T-helper 1 cell treated with Interleukin-12 subunit alpha and Interleukin-12 subunit beta and Interleukin-4 antibody, amounts not matched to agents 30 μg/mL and 1 μg/mL, for 36 hours (primary cell): ENCODE measurements at regions not wholly inside any gene's neighbourhood (a gene's known extent, or its start where the extent isn't known, plus 50 kb on each side); places are given as distances from the start of the nearest gene placed in this dataset.
"Not testable (repeated sequence)": the region's sequence is repeated elsewhere in the genome, so short reads cannot be mapped to it uniquely, and the experiment has no call there.

Experiments used
- H3K27ac Mint-ChIP-seq: one replicate; pipeline ENCODE4 v1.8.0; 2021; ENCODE audit warnings: mild to moderate bottlenecking, mixed read lengths
- H3K27me3 Mint-ChIP-seq: one replicate; pipeline ENCODE4 v1.8.0; 2021; ENCODE audit warnings: low read depth, mixed read lengths
- H3K36me3 Mint-ChIP-seq: one replicate; pipeline ENCODE4 v1.8.0; 2021; ENCODE audit warnings: low read depth, mixed read lengths
- H3K4me1 Mint-ChIP-seq: one replicate; pipeline ENCODE4 v1.8.0; 2021; ENCODE audit warnings: low read depth, mixed read lengths
- H3K4me3 Mint-ChIP-seq: one replicate; pipeline ENCODE4 v1.8.0; 2021; ENCODE audit warnings: mild to moderate bottlenecking, moderate library complexity, mixed read lengths
- H3K9me3 Mint-ChIP-seq: one replicate; pipeline ENCODE4 v1.8.0; 2021; ENCODE audit warnings: mixed read lengths

DNA sequence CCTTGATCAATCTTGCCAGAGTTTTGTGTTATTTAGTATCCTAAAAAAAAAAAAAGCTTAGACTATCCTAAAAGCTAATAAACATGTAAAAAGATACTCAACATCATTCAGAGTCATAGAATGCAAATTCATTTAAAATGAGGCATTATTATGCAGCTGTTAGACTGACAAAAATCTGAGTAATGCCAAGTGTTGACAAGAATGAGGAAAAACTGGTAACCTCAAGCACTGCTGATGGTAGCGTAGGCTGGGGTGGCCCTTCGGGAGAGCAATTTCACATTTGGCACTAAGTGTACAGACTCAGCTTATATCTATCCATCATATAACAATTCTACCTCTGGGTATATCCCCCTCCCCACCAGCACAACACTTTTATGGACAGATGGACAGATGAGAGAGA, 280.4 kb downstream of the RAP2B start:
- Mint-ChIP-seq H3K27me3 (no peaks in the 10 kb centered on the region), H3K4me3 (no peak overlapping the region), H3K4me1 (peaks cover 4% of the 10 kb centered on the region), H3K27ac (no peak overlapping the region), H3K9me3 (no peaks in the 10 kb centered on the region), H3K36me3 (no peaks in the 10 kb centered on the region)

DNA sequence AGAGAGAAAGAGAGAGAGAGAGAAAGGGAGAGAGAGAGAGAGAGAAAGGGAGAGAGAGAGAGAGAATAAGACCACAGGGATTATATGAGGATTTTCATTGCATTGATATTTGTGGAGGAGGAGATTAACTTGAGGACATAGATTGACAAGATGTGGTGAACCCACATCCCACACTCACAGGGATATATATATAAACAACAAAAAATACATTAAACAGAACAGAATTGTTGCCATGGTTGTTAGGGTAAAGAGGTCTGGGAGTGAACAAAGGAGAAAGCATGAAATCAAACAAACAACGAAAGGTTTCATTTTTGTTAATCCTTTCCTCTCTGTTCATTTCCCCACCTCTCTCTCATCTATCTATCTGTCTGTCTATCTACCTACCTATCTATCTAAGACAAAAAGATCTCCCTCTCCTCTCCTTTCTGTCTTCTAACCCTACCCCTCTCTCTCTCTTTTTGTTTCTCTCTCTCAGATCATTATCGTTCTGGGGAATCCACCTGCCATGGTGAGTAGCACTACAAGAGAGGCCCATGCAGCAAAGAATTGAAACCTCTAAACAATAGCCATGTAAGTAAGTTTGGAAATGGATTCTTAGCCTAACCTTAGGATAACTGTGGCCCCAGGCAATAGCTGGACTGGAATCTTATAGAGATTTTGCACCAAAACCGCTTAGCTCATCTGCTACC, 280.9 kb downstream of the RAP2B start:
- no peak overlapping the region for H3K27ac Mint-ChIP-seq
- peaks cover 2% of the 10 kb centered on the region for H3K4me1 Mint-ChIP-seq
- H3K36me3 Mint-ChIP-seq, result no peaks in the 10 kb centered on the region
- H3K9me3 Mint-ChIP-seq, result no peaks in the 10 kb centered on the region
- no peak overlapping the region for H3K4me3 Mint-ChIP-seq
- H3K27me3 Mint-ChIP-seq, result no peaks in the 10 kb centered on the region

DNA sequence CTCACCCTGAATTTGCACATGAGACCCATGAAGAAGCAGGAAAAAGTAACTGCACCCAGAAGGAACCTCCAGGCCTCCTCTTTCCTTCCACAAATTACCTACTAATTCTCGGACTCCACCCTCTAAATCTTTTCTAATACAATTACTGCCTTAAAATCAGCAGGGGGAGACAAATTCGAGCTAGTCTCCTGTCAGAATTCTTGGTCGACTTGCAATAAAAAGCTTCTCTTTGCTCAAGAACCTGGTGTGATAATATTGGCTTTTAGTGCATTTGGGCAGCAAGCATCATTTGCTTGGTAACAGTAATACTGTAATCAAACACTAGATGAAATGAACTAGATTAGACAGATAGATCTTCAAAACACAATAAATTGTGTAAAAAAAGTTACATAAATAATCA, 281.9 kb downstream of the RAP2B start:
- H3K27me3 Mint-ChIP-seq, result no peaks in the 10 kb centered on the region
- no peaks in the 10 kb centered on the region for H3K36me3 Mint-ChIP-seq
- H3K27ac Mint-ChIP-seq, result no peak overlapping the region

DNA sequence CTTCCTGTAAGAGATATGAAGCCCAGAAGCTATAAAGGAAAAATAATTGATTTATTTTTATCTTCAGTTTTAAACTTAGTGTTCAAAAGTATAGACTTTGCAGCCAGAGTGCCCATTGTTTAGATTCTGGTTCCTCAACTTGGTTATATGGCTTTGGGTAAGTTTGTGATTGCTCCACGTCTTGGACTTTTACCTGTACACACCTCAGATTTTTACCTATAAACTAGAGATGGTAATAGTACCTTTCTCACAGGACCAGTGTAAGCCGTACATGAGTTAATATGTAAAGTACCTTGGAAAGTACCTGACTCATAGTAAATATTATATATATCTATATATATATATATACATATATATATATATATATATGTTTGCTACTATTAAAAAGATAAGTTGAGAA, 283.8 kb downstream of the RAP2B start:
- Mint-ChIP-seq H3K27ac (no peak overlapping the region), H3K4me1 (peaks cover 2% of the 10 kb centered on the region), H3K27me3 (no peaks in the 10 kb centered on the region), H3K36me3 (no peaks in the 10 kb centered on the region), H3K4me3 (no peak overlapping the region), H3K9me3 (no peaks in the 10 kb centered on the region)

More for the DNA sequence above, 281.9 kb downstream of the RAP2B start:
- H3K4me1 Mint-ChIP-seq, result peaks cover 2% of the 10 kb centered on the region
- no peak overlapping the region for H3K4me3 Mint-ChIP-seq
- no peaks in the 10 kb centered on the region for H3K9me3 Mint-ChIP-seq

DNA sequence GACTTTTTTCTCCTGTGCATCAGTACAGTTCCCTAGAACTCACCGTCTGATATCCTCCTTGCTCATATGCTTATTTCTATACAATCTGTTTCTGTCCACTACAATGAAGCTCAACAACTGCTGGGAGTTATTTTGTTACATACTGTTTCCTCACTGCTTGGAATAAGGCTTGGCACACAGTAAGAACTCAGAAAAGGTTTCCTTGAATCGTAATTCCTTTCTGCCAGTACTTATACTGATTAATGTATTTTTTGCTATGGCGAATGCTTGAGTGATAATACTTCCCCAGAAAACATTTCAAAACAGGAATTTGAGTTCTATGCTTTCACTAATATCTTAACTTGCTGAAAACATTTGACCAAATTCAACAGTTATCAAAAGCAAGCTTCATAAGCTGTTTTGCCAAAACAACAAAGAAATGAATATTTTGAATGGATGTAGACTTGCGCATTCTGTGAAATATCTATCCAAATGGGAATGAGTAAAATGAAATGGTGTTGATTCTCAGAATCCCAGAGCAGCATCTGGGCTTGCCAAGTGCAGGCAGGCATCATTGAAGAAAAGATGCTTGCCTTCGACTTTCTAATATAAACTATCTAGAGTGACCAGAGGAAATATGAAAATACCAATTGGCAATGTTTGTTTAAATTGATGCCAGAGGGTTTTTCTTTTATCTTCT, 286.3 kb downstream of the RAP2B start:
- Mint-ChIP-seq H3K27ac (no peak overlapping the region), H3K4me1 (no peaks in the 10 kb centered on the region), H3K9me3 (no peaks in the 10 kb centered on the region), H3K4me3 (no peak overlapping the region), H3K36me3 (no peaks in the 10 kb centered on the region), H3K27me3 (no peaks in the 10 kb centered on the region)

DNA sequence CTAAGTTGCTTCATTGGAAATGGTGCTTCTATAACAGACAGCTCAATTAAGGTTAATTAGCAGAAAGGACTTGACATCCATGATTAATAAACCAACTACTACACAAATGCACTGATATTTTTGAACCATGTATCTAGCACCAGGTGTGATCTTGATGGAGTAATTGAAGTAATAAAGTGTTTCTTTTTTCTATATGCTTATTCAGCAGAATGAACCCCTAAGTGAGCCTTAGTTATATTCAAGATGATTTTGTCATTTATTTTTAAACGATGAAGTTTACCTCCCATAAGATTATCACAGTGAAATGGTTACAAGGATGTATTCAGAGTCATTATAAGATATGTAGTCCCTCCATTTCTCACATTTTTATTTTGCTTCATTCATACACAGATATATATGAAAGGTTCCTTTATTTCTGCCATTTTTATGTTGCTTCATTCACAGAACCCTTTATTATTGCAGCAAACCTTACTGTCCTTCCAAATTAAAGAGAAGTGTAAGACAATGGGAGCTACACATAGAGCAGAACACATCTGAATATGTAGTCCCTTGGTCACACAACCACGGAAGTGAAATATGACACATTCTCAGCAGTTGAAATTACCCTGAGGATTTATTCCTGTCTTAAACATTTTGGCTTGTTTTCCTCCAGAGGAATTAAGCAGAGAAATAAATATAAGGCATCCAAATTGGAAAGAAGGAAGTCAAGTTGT, 295.0 kb downstream of the RAP2B start:
- no peaks in the 10 kb centered on the region for H3K9me3 Mint-ChIP-seq
- no peaks in the 10 kb centered on the region for H3K36me3 Mint-ChIP-seq
- H3K27me3 Mint-ChIP-seq, result no peaks in the 10 kb centered on the region
- H3K4me1 Mint-ChIP-seq, result no peaks in the 10 kb centered on the region
- no peak overlapping the region for H3K4me3 Mint-ChIP-seq
- H3K27ac Mint-ChIP-seq, result no peak overlapping the region

DNA sequence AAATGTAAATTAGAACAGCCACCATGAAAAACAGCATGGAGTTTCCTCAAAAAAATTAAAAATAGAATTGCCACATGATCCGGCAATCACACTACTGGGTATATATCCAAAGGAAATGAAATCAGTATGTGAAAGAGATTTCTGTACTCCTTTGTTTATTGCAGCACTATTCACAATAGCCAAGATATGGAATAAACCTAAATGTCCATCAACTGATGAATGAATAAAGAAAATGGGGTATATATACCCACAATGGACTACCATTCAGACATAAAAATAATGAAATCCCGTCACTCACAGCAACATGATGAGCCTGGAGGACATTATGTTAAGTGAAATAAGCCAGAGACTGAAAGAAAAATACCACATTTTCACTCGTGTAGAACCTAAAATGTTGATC, 296.9 kb downstream of the RAP2B start:
- no peaks in the 10 kb centered on the region for H3K36me3 Mint-ChIP-seq
- peaks cover 6% of the 10 kb centered on the region for H3K4me1 Mint-ChIP-seq
- H3K9me3 Mint-ChIP-seq, result no peaks in the 10 kb centered on the region
- H3K27ac Mint-ChIP-seq, result no peak overlapping the region
- no peaks in the 10 kb centered on the region for H3K27me3 Mint-ChIP-seq
- H3K4me3 Mint-ChIP-seq, result no peak overlapping the region

DNA sequence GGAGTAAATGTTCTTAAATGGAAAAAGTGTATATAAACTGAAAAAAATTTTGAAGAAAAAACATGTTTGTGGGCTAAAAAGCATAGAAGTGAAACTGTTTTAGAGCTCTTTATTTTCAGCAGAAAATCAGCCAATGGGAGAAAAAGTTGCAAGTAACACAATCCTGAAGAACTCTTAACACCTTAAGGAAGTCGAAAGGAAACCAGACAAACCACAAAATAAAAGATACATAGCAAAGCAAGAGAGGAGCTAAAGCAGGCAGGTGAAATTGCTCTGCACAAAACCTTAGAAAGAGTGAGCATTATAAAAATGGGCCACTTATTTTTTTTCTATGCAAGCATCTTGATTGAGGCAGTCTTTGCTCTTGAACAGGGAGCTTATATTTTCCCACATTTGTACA, 300.5 kb downstream of the RAP2B start:
- H3K4me3 Mint-ChIP-seq, result no peak overlapping the region
- H3K4me1 Mint-ChIP-seq, result peaks cover 6% of the 10 kb centered on the region
- no peaks in the 10 kb centered on the region for H3K36me3 Mint-ChIP-seq
- no peaks in the 10 kb centered on the region for H3K9me3 Mint-ChIP-seq
- H3K27me3 Mint-ChIP-seq, result no peaks in the 10 kb centered on the region
- H3K27ac Mint-ChIP-seq, result no peak overlapping the region

DNA sequence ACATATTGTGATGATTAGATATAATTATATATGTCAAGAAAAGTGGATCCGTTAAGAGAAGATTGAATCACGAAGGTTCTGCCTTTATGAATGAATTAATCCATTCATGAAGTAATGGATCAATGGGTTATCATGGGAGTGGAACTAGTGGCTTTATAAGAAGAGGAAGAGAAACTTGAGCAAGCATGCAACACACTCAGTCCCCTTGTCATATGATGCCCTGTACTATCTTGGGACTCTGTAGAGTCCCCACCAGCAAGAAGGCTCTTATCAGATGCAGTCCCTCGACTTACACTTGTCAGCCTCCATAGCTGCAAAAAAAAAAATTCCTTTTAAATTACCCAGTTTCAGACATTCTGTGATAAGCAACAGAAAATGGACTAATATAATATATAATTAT, 301.9 kb downstream of the RAP2B start:
- H3K36me3 Mint-ChIP-seq, result no peaks in the 10 kb centered on the region
- H3K27ac Mint-ChIP-seq, result no peak overlapping the region

DNA sequence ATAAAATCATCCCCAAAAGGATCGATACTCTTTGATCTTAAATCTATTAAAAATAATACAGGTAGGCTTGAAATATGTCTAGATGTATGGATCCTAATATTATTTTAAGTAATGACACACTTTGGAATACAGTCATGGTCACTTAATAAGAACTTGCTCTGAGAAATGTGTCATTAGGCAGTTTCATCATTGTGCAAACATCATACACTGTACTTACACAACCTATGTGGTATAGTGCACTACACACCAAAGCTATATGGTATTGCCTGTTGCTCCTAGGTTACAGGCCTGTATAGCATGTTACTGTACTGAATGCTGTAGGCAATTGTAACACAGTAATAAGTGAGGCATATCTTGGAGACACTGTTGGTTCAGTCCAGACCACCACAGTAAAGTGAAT, 307.1 kb downstream of the RAP2B start:
- peaks cover 6% of the 10 kb centered on the region for H3K9me3 Mint-ChIP-seq
- no peaks in the 10 kb centered on the region for H3K27me3 Mint-ChIP-seq
- no peaks in the 10 kb centered on the region for H3K4me1 Mint-ChIP-seq

More for the DNA sequence above, 301.9 kb downstream of the RAP2B start:
- no peak overlapping the region for H3K4me3 Mint-ChIP-seq
- no peaks in the 10 kb centered on the region for H3K9me3 Mint-ChIP-seq
- H3K4me1 Mint-ChIP-seq, result peaks cover 6% of the 10 kb centered on the region
- no peaks in the 10 kb centered on the region for H3K27me3 Mint-ChIP-seq

DNA sequence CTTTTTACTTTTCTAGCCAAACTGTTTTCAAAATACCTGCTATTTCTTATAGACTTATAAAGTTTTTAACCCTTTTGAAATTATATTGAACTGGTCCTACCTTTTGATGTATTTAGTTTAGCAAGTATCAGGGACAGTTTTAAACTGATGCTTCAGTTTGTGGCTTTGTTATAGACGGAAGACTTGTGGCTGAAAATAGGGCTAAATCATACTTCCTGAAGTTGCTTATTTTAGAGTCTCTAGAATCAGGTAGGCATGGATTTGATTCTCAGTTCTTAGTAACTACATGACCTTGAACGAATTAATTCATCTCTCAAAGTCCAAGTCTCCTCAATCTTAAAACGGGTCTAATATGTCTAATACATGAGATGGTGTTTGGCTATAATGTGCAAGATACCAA, 322.8 kb downstream of the RAP2B start:
- Mint-ChIP-seq H3K27me3 (no peaks in the 10 kb centered on the region), H3K4me1 (peaks cover 10% of the 10 kb centered on the region), H3K9me3 (no peaks in the 10 kb centered on the region), H3K36me3 (no peaks in the 10 kb centered on the region), H3K4me3 (no peak overlapping the region), H3K27ac (no peak overlapping the region)

More for the DNA sequence above, 307.1 kb downstream of the RAP2B start:
- Mint-ChIP-seq H3K4me3 (no peak overlapping the region), H3K27ac (no peak overlapping the region), H3K36me3 (no peaks in the 10 kb centered on the region)

DNA sequence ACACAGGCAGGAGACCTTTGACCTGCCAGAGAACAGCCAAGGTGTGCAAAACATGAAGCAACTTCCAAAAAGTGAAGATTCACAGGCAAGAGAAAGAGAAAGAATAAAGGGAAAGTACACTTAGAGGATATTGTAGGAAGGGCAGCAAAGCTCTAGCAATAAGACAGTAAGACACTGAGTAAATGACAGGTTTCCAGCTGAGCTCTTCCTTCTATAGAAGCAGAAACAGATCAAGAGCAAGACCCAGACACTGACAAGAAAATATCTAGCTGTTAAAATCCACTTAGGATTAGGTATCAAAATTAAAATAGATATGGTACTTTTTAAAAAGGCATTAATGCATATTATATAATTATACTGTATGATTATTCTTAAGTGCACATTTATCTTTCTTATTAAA, 333.4 kb downstream of the RAP2B start:
- H3K9me3 Mint-ChIP-seq, result no peaks in the 10 kb centered on the region
- H3K27me3 Mint-ChIP-seq, result no peaks in the 10 kb centered on the region
- H3K36me3 Mint-ChIP-seq, result no peaks in the 10 kb centered on the region
- no peak overlapping the region for H3K4me3 Mint-ChIP-seq
- H3K27ac Mint-ChIP-seq, result no peak overlapping the region
- no peaks in the 10 kb centered on the region for H3K4me1 Mint-ChIP-seq

DNA sequence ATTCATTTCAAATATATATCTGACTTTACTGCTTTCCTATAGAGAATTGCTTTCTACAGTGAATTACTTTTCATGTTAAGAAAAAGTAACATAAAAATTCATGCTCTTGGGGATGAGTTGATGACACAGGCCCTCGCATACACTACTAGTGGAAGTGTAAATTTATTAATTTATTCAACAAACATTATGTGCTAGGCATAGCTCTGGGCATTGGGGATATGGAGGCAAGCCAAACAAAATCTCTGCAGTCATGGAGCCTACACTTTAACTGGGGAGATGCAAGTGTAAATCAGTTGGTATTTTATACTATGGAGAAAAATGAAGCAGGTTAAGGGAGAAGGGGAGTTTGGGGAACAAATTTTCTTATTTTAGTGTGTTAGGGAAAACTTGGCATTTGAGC, 340.7 kb downstream of the RAP2B start:
- Mint-ChIP-seq H3K4me3 (no peak overlapping the region), H3K27me3 (no peaks in the 10 kb centered on the region), H3K4me1 (no peaks in the 10 kb centered on the region), H3K9me3 (no peaks in the 10 kb centered on the region), H3K27ac (no peak overlapping the region), H3K36me3 (no peaks in the 10 kb centered on the region)

DNA sequence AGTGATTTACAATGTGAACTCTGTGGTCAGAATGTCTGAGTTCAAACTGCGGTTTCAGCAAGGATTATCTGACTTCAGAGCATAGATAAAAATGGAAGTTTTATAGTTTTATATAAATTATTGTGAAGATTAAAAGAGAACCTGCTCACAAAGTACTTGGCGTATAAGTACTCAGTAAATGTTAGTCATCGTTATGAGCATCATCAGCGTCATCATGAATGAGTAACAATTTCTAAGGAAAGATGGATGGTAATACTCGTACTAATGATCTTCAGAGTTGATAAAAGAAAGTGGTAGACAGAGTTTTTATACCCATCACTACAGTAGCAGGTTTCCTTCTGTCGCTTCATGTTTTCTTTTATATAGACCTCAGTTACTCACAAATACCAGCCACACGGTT, 341.8 kb downstream of the RAP2B start:
- Mint-ChIP-seq H3K27me3 (no peaks in the 10 kb centered on the region), H3K4me1 (no peaks in the 10 kb centered on the region), H3K27ac (no peak overlapping the region), H3K36me3 (no peaks in the 10 kb centered on the region), H3K9me3 (no peaks in the 10 kb centered on the region), H3K4me3 (no peak overlapping the region)

DNA sequence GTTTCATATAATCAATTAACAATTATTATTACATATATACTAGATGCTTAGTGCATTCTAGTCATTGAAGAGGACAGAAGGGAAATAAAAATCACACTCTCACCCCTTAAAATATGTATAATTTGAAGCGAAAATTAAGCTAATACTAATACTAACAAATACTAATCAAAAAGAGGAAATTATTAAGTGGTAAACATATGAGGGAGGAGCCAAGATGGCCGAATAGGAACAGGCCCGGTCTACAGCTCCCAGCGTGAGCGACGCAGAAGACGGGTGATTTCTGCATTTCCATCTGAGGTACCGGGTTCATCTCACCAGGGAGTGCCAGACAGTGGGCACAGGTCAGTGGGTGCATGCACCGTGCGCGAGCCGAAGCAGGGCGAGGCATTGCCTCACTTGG, 344.2 kb downstream of the RAP2B start:
- not testable (repeated sequence) for H3K27ac Mint-ChIP-seq

More for the DNA sequence above, 344.2 kb downstream of the RAP2B start:
- not testable (repeated sequence) for H3K9me3 Mint-ChIP-seq, H3K36me3 Mint-ChIP-seq, H3K27me3 Mint-ChIP-seq, H3K4me3 Mint-ChIP-seq, H3K4me1 Mint-ChIP-seq
